ENCODE measurements at regions not wholly inside any gene's neighbourhood (a gene's known extent, or its start where the extent isn't known, plus 50 kb on each side); places are given as distances from the start of the nearest gene placed in this dataset.
"Not testable (repeated sequence)": the region's sequence is repeated elsewhere in the genome, so short reads cannot be mapped to it uniquely, and the experiment has no call there.

- DNase-seq (ENCODE audit: low read depth, low spot score): no peak
Measured at GRCh38 chr5:91668261-91668660, 285.1 kb upstream of the ARRDC3 start.

DNA sequence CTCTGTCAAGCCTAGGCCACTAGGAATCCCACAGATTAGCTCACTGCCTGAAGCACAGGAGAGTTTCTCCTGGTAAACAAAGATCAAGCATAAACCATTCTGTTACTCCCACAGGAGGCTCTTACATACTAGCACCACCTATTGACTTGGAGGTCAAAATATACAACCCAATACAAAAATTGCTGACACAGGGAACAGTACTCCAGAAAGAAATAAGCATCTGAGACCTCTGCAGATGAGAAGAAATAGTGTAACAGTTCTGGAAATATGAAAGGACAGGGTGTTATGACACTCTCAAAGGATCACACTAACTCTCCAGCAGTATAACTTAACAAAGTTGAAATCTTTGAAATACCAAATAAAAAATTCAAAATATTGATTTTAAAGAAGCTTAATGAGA, 269.6 kb upstream of the ARRDC3 start:
- DNase-seq (ENCODE audit: low read depth, low spot score): no peak

GRCh38 chr5:91651704-91652103, 268.6 kb upstream of the ARRDC3 start:
- no peak for DNase-seq (ENCODE audit: low read depth, low spot score)

DNA sequence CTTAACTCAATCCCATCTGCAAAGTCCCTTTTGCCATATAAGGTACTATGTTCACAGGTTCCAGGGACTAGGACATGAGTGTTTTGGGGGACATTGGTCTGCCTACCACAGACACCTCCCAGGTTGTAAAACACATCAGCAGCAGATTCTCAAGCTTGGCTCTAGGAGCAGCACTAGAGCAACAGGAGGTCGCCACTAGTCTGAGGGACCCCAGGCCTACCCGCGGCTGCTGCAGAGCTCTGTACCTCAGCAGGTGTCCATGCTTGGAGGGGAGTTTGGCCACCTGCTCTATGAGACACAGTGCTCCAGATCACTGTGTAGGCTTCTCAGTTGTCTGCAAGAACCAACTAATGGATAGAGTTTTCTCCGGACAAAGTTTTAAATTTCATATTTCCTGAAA, 262.2 kb upstream of the ARRDC3 start:
- no peak for DNase-seq (ENCODE audit: low read depth, low spot score)

DNA sequence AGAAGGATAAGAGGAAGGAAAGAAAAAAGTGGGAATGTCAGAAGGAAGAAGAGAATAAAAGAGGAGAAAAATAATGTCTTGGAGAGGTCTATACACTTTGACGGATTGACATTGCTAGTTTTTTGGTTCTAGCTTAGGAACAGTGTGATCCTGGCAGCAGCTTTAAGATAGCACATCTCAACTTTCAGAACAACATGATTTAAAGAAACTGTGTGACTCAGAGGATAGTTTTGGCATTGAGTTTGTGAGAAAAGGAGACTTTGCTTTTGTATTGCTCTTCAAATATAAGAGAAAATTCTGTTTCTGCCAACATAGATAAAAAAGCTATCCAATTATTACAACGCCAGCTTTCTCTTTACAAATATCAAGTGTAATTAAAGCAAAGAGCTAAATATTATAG, 260.7 kb upstream of the ARRDC3 start:
- peak; percentile 31 for DNase-seq (ENCODE audit: low read depth, low spot score)

DNA sequence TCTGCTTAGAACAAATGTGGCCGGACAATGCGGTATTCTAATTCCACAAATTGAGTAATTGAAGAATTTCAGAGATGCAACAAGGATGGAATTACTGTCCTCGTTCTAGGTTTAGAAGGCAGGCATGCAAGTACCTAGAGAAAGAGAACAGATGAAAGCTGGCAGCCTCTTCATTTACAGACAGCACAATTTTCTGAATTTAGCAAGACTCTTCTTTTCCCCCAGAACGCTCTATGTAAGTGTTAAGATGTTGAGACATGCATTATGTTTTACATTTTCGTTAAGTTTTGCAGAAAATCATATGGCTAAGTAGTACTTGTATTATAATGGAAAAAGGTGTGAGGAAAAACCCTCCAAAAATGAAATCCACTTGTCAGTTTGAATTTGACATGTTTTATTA, 259.5 kb upstream of the ARRDC3 start:
- DNase-seq (ENCODE audit: low read depth, low spot score): no peak

- DNase-seq (ENCODE audit: low read depth, low spot score): peak; percentile 63
Measured at GRCh38 chr5:91641730-91642350, 258.7 kb upstream of the ARRDC3 start.

GRCh38 chr5:91639744-91640143, 256.6 kb upstream of the ARRDC3 start:
- no peak for DNase-seq (ENCODE audit: low read depth, low spot score)

DNA sequence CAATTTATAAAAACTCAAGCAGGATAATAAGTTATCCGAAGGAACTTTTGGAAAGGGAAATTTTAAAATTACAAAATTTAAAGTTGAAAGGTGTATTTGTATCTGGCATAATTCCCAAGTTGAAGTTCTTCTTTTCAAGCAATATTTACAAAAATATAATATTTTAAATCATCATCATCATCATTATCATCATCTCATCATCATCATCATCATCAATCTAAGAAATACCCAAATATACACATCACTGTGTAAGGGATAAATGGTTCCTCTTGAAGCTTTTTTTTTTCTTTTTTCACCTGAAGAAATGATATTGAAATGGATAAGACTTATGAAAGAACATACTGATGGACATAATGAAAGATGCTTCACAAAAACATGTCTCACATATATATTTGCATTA, 254.9 kb upstream of the ARRDC3 start:
- DNase-seq (ENCODE audit: low read depth, low spot score): no peak

DNA sequence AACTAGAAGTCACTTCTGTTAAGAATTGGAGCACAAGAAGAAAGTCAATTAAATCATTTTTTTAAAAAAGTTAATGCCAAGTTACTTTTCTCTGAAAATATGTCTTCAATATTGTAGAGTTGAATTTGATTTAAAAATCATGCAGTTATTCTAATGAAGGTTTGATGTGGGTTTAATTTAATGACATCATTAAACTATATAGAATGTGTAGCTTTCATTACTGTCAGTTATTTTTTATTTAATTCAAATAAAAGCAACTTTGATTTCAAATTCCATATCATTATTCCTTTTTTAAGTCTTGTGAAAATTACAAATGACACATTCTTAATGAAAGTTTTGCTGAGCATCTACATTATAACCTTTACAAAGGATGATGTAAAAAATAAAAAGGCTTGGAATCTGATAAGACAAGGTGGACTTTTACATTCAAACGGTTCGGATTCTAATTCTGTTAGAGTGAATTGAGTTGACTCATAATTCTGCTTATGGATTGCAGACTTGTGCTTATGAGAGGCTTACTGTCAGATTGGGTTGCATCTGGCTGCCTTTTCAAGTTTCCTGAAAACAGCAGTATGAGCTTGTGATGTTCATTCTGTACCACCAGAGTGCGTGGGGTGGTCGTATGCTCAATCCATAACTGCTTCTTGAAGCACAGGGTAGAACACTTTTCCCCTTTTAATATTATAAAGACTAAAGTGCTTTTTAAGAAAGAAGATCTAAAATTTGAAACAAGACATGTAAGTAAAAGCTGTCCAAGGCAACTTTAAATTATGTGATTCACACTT, 253.0 kb upstream of the ARRDC3 start:
- no peak for DNase-seq (ENCODE audit: low read depth, low spot score)

GRCh38 chr5:91632871-91633270, 249.8 kb upstream of the ARRDC3 start:
- peak; percentile 3 for DNase-seq (ENCODE audit: low read depth, low spot score)

DNA sequence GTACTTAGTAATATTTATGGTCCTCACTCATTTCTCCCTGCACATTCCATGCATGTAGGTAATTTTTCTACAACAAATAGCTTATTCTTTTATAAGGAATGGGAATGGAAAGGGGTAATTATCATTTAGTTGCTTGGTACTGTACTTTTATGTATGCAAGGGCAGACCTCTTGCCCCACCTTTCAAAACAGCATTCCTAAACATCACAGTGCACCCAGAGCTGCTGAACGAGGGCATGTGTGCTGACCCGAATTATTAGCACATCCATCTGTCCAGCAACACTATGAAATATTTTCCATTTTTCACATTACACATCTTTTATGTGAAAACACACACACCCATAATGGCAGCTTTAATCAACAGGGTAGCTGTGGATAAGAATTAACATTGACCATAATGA, 228.6 kb upstream of the ARRDC3 start:
- no peak for DNase-seq (ENCODE audit: low read depth, low spot score)

DNA sequence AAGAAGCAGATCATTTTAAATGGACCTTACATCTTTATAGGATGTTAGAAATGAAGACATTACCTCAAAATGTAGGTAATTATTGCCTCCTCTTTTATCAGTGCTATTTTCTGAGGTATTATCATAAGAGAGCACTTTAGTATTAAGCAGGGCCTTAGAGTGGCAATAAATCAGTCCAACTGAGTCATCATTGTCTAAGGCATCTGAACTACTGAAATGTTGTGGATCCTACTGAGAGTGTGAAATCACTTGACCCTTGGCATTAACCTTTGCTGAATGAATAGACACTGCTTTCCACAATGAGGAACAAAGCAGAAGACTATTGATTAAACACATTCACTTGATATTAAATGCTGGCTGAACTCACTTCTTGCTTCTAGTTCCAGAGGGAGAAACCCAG, 224.6 kb upstream of the ARRDC3 start:
- DNase-seq (ENCODE audit: low read depth, low spot score): no peak

DNA sequence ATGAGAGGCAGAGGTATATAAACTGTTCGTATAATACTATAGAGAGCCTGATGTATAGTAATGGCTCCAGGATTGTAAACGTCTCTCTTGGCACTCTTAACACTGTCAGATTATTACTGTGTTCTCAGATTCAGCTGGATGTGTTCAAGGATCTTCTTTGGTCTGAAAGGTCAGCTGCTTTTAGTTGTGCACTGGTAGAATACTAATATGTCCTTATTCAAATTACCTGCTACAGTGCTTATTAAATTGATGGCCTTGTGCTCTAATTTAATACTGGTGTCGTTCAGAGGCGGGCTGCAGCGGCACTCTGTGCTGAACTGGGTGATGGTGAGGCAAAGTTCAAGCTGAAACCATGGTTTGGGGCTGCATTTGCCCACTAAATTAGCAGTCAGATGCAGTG, 216.7 kb upstream of the ARRDC3 start:
- DNase-seq (ENCODE audit: low read depth, low spot score): no peak

DNA sequence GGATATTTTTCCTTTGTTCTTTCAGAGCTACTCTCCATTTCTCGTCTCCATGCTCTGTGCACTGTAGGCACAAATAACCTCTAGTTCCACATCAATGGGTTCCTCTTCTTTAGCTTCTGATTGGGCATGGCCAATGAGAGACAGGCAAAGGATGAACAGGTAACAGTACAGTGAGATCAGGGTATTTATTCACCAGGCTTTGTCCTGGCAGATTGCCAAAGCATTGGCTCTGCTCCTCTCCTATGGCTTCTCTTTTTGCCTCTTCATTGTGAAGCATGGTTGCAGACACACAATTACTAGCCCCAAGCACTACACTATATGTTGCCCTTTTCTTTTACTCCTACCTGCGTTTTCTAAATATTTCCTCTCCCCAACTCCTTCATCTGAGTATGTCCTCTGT, 215.1 kb upstream of the ARRDC3 start:
- no peak for DNase-seq (ENCODE audit: low read depth, low spot score)

- no peak for DNase-seq (ENCODE audit: low read depth, low spot score)
Measured at GRCh38 chr5:91595424-91595823, 212.3 kb upstream of the ARRDC3 start.

- DNase-seq (ENCODE audit: low read depth, low spot score): peak; percentile 8
Measured at GRCh38 chr5:91591076-91591475, 208.0 kb upstream of the ARRDC3 start.

DNA sequence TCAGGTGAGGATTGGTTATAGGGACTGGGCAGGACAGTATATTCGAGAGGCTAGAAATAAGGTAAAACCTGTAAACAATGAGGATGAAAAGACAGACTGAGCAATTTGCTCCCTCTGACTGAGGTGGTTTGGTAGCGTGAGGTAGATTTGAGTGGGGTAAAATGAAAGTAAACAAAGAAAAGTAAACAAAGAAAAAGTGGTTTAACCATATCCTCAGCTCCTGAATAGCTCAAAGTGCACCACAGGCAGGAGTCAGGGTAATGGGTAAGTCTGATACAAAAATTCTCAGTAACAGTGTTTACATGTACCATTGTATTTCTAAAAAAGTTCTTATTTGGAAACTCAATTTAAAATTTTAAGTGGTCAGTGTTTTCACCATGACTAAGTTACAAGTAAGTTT, 203.1 kb upstream of the ARRDC3 start:
- no peak for DNase-seq (ENCODE audit: low read depth, low spot score)

DNA sequence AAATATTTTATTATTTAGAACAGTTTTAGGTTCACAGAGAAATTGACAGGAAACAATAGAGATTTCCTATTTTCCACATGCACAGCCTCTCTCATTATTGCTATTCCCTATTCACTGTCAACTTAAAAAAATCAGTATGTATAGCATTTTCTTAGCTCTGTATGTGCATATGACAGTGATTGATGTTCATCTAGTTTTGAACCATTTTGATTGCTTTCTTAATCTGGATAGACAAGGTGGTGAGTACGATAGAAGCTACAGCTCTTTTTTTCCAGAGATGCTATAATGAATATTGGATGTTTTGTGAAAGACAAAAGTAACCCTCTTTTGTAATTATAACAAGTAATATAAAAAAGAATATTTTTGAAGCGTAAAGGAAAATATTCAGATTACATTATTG, 201.2 kb upstream of the ARRDC3 start:
- DNase-seq (ENCODE audit: low read depth, low spot score): no peak

- not testable (repeated sequence) for DNase-seq (ENCODE audit: low read depth, low spot score)
Measured at GRCh38 chr5:91566012-91566411, 182.9 kb upstream of the ARRDC3 start.

DNA sequence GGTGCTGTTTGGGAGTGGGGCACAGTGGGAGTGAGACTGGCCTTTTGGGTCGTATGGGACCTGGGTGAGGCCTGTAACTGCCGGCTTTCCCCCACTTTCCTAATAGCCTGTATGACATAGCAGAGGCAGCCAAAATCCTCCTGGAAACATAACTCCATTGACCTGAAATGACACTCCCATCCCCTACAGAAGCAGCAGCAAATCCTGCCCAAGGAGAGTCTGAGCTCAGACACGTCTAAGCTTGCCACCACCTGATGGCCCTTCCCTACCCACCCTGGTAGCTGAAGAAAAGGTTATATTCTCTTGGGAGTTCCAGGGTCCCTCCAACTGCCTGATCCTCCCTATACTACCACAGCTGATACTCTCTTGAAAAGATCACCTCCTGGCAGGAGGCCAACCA, 179.8 kb upstream of the ARRDC3 start:
- DNase-seq (ENCODE audit: low read depth, low spot score): no peak

DNA sequence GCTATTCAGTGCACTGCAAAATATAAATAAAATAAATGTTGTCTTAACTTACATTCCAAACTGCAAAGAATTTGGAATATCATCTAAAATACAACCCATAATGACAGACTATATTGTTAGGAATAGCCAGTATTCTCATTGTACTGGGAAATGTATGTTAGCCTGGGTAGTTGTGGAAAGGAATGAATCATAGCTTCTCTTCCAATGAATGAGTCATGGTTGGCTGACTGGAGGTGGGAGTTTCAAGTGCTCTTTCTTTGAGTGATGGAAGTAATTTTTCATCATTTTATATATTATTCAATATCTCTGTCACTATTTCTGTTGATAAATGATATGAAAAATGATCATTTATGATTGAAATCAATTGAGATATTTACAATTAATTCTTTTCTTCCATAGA, 158.6 kb upstream of the ARRDC3 start:
- DNase-seq (ENCODE audit: low read depth, low spot score): peak; percentile 57

DNA sequence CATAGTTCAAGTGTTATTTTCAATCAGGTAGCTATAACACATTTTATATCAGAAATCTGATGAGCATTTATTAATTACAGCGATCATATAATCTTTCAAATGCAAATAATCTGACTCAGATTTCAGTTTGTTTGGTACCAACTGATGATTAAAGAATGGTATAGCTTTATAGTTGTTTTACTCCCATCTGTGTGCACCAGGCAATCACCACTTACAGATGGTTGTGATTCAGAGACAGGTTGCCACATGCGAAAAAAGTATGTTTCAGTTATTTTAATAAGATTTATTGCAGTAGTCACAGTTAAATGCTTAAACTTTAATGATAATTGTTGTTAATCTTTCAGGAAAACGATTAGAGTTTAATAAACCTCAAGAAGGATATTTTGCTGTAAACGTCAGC, 155.1 kb upstream of the ARRDC3 start:
- DNase-seq (ENCODE audit: low read depth, low spot score): no peak

DNA sequence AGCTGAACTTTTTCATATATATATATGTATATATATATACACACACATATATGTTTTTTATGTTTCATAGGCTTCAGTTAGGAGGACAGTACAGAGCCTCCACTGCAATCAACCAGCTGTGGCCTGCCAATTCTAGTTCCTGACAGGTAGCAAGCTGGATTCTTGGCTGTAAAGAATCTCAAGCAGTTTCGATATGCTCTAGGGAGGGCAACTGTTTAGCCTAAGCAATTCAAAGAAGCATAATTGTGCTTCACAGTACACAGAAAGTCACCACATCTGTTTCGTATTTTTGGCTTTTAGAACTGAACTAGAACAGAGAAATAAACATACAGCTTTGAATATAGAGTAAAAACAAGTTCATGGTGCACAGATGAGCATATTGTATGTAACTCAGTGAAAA, 152.4 kb upstream of the ARRDC3 start:
- DNase-seq (ENCODE audit: low read depth, low spot score): no peak
